Nephron (organoid): ENCODE measurements at regions not wholly inside any gene's neighbourhood (a gene's known extent, or its start where the extent isn't known, plus 50 kb on each side); places are given as distances from the start of the nearest gene placed in this dataset.
A peak's percentile ranks its signal among the peaks of the same experiment; 100 is the strongest.

Source experiments
- H3K27ac Mint-ChIP-seq, 3 experiments: 2 replicates each; pipeline ENCODE4 v1.8.0; 2020; ENCODE audit warnings: mixed read lengths in 3 of 3, mild to moderate bottlenecking in 2 of 3, moderate library complexity in 1 of 3
- H3K27me3 Mint-ChIP-seq: 2 replicates; pipeline ENCODE4 v1.8.0; 2021; ENCODE audit warnings: low read depth, mild to moderate bottlenecking, moderate library complexity, mixed read lengths
- H3K36me3 Mint-ChIP-seq: 2 replicates; pipeline ENCODE4 v1.8.0; 2020; ENCODE audit warnings: low read depth, mixed read lengths
- H3K4me1 Mint-ChIP-seq: 2 replicates; pipeline ENCODE4 v1.8.0; 2020; ENCODE audit warnings: mixed read lengths
- H3K4me3 Mint-ChIP-seq, 3 experiments: 2 replicates each; pipeline ENCODE4 v1.8.0; 2020; ENCODE audit warnings: mild to moderate bottlenecking in 3 of 3, mixed read lengths in 3 of 3, moderate library complexity in 2 of 3
- H3K9me3 Mint-ChIP-seq: 2 replicates; pipeline ENCODE4 v1.8.0; 2020; ENCODE audit warnings: mixed read lengths
- CTCF ChIP-seq, 3 experiments: fragments of 200-600 bp; sonication (generic); IDR thresholded peaks; one replicate each; pipeline ENCODE4 v1.5.0; 2021; ENCODE audit warnings: antibody characterized with exemption in 3 of 3; ENCODE audit not compliant: unreplicated experiment in 3 of 3

GRCh38 chr3:14288833-14289451, 110.3 kb downstream of the LSM3 start:
- H3K36me3 Mint-ChIP-seq = no peaks in the 10 kb centered on the region
- H3K27me3 Mint-ChIP-seq = peaks cover 26% of the 10 kb centered on the region
- TF ChIP-seq CTCF (IDR thresholded peaks at IDR 0.05; ENCODE audit: unreplicated experiment in 3 of 3) = no peak
- H3K4me3 Mint-ChIP-seq = no peak overlapping the region
- H3K9me3 Mint-ChIP-seq = no peaks in the 10 kb centered on the region
- H3K27ac Mint-ChIP-seq = peak overlapping the region in 2 of 3 experiments; percentile 0 to 93
- H3K4me1 Mint-ChIP-seq = peaks cover 53% of the 10 kb centered on the region

GRCh38 chr3:14289590-14290461, 111.2 kb downstream of the LSM3 start:
- Mint-ChIP-seq H3K4me1 (peaks cover 51% of the 10 kb centered on the region), H3K27ac (peak overlapping the region; percentile 77 to 93 (median 91)), H3K4me3 (peak overlapping the region in 1 of 3 experiments; percentile 1), H3K36me3 (no peaks in the 10 kb centered on the region), H3K9me3 (no peaks in the 10 kb centered on the region), H3K27me3 (peaks cover 26% of the 10 kb centered on the region)
- no peak for TF ChIP-seq CTCF (IDR thresholded peaks at IDR 0.05; ENCODE audit: unreplicated experiment in 3 of 3)

DNA sequence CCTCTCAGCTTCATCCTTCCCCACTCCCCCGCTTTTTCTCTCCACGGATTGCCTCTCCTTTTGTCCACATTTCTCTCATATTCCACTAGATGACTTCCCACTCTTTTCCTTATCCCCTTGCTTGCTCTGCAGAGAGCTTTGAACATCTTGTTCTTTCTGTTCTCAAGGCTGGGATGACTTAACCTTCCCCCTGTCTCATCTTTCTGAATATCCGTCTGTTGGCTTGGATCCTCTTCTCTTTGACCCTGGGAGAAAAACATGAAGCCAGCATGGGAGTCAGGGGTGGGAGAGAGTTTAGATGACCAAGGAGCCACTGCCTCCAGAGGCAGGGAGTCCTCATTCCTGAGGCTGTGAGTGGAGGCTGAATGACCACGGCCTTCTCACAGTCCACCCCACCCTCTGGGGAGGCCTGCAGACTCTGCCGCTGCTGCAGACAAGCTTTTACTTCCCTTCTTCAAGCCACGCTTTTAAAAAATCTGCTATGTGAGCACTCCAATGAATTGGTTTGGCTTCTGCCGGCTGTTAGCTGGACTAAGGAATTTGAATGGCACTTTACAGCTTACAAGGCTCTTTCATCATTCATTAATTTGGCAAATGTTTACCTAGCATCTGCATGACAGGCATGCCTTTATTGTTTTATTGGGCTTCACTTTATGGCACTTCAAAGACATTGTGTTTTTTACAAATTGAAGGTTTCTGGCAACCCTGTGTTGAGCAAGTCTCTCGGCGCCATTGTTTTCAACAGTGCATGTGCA, 111.6 kb upstream of the SLC6A6 start:
- no peak overlapping the region for H3K4me3 Mint-ChIP-seq
- H3K36me3 Mint-ChIP-seq = no peaks in the 10 kb centered on the region
- peak overlapping the region; percentile 77 to 93 (median 91) for H3K27ac Mint-ChIP-seq
- no peak for TF ChIP-seq CTCF (IDR thresholded peaks at IDR 0.05; ENCODE audit: unreplicated experiment in 3 of 3)
- peaks cover 22% of the 10 kb centered on the region for H3K27me3 Mint-ChIP-seq
- H3K9me3 Mint-ChIP-seq = no peaks in the 10 kb centered on the region
- peaks cover 41% of the 10 kb centered on the region for H3K4me1 Mint-ChIP-seq

DNA sequence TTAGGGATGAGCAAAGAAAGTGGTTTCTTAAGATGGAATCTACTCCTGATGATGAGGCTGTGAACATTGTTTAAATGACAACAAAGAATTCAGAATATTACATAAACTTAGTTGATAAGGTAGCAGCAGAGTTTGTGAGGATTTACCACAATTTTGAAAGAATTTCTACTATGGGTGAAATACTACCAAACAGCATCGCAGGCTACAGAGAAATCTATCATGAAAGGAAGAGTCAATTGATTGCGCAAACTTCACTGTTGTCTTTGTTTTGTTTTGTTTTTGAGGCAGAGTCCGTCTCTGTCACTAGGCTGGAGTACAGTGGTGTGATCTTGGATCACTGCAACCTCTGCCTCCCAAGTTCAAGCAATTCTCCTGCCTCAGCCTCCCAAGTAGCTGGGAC, 107.4 kb upstream of the SLC6A6 start:
- Mint-ChIP-seq H3K9me3 (no peaks in the 10 kb centered on the region), H3K27ac (no peak overlapping the region), H3K27me3 (peaks cover 18% of the 10 kb centered on the region), H3K36me3 (no peaks in the 10 kb centered on the region), H3K4me1 (peaks cover 26% of the 10 kb centered on the region), H3K4me3 (no peak overlapping the region)
- no peak for TF ChIP-seq CTCF (IDR thresholded peaks at IDR 0.05; ENCODE audit: unreplicated experiment in 3 of 3)

- no peaks in the 10 kb centered on the region for H3K9me3 Mint-ChIP-seq
- peaks cover 18% of the 10 kb centered on the region for H3K4me1 Mint-ChIP-seq
- peaks cover 11% of the 10 kb centered on the region for H3K27me3 Mint-ChIP-seq
- peak overlapping the region; percentile 52 to 88 (median 80) for H3K27ac Mint-ChIP-seq
- TF ChIP-seq CTCF (IDR thresholded peaks at IDR 0.05; ENCODE audit: unreplicated experiment in 3 of 3) = no peak
- no peak overlapping the region for H3K4me3 Mint-ChIP-seq
- no peaks in the 10 kb centered on the region for H3K36me3 Mint-ChIP-seq
These were observed 106.6 kb upstream of the SLC6A6 start for GRCh38 chr3:14295801-14296200.
